SW 1271 (cell line): ENCODE measurements at regions not wholly inside any gene's neighbourhood (a gene's known extent, or its start where the extent isn't known, plus 50 kb on each side); places are given as distances from the start of the nearest gene placed in this dataset.

Experiments used
- DNase-seq, 2 experiments: peaks; one replicate each; lab custom pipeline; 2025; lab: John Stamatoyannopoulos, UW

GRCh38 chr17:69762766-69763165 lies 312.3 kb upstream of the KCNJ16 start:
- DNase-seq: no peak

DNA sequence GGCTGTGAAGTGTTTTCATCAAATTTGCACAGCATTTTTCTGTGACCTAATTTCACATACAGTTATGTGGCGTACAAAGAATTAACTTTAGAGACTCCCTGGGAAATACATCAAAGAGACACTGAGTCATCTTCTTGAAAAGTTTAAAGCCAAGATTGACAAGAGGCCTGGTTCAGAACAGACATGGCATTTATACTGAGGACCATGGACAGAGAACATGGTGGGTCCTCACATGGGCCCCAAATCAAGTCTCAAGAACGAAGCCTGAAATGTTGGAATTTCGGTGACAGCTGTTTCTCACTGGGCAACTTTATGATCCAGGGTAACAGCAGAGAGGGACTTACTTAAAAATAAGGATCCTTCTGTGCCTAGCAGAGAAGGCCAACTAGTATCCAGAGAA lies 311.5 kb upstream of the KCNJ16 start:
- no peak for DNase-seq

GRCh38 chr17:69764146-69764545 lies 310.9 kb upstream of the KCNJ16 start:
- DNase-seq: no peak

GRCh38 chr17:69769050-69769449 lies 306.0 kb upstream of the KCNJ16 start:
- DNase-seq: no peak

- no peak for DNase-seq
Observed at GRCh38 chr17:69773081-69773480, 301.9 kb upstream of the KCNJ16 start.

GRCh38 chr17:69779378-69780214 lies 295.4 kb upstream of the KCNJ16 start:
- DNase-seq: no peak

GRCh38 chr17:69783865-69784264 lies 291.2 kb upstream of the KCNJ16 start:
- DNase-seq: no peak

DNA sequence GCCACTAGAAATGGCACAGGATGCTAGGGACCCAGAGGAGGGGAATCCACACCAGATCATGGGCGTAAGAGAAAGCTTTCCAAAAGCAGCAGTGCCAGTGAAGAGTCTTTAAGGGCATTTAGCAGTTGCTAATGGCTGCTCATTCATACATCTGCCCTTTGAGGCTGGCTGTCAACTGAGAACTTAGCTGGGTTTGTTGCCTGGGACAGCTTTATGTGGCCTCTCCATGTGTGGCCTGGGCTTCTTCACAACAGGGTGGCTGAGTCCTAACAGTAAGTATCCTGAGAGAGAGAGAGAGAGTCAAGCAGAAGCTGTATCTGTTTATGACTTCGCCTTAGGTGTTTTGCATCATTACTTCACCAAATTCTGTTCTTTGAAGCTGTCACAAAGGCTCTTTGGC lies 286.1 kb upstream of the KCNJ16 start:
- DNase-seq: no peak

GRCh38 chr17:69796078-69796477 lies 278.9 kb upstream of the KCNJ16 start:
- no peak for DNase-seq

DNA sequence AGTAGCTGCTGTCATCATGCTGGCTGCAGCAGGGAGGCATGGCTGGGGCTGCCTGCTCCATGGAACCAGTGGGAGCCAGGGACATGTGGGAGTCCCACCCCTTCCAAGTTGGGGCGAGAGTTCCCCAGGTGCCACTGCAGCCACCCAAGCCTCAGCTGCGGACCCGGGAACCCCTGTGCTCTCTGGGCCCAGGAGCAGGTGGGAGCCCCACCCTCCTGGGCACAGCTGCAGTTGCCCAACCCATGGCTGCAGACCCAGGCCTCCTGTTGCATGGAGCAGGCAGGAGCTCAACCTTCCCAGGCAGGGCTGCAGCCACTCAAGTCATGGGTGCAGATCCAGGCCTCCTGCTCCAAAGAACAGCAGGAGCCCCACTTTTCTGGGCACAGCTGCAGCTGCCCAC lies 274.2 kb upstream of the KCNJ16 start:
- DNase-seq: no peak

GRCh38 chr17:69801368-69801767 lies 273.7 kb upstream of the KCNJ16 start:
- no peak for DNase-seq

- no peak for DNase-seq
Observed at GRCh38 chr17:69802045-69802740, 272.8 kb upstream of the KCNJ16 start.

GRCh38 chr17:69809331-69809730 lies 265.7 kb upstream of the KCNJ16 start:
- DNase-seq: no peak

DNA sequence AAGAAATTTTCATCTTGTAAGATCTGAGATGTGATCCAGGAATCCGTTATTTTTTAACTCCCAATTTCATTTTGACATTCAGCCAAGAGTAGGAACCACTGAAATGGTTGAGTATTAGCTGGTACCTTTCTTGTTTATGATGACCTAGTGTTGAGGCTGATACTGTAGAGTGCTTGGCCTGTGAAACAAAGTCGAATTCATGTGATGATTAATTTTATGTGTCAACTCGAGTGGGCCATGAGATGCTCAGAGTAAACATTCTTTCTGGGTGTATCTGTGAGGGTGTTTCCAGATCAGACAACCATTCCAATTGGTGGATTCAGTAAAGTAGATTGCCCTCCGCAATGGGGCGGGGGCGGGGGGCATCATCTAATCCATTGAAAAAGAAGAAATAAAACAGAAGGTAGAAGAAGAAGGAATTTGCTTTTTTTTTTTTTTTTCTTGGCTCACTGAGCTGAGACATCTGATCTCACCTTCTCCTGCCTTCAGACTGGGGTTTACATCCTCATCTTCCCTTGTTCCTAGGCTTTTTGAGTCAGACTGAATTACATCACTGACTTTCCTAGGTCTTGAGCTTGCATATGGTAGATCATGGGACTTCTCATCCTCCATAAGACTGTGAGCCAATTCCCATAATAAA lies 264.6 kb upstream of the KCNJ16 start:
- DNase-seq: no peak

DNA sequence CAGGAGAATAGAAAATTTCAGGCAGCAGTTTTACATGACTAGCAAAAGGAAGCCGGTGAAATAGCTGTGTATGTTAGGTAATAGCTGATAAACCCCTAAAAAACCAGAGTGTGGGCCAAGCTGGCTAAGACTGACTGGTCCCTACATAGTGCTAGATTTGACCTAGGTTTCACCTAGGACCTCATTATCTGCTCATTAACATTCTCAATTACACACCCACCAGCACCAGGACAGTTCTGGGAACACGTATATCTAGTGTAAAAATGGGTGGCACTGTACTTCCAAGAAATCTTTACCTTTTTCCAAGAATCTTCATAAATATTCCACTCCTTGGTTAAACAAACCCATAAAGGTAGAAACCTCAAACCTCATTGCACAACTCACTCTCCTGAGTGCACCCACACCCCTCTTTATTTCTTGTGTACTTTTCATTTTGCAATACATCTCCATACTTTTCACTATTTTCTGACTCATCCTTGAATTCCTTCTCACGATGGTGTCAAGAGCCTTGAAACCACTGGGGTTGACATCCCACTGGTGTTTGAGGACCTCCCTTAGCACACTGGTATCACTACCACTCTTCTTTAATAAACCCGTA lies 262.7 kb upstream of the KCNJ16 start:
- no peak for DNase-seq

- no peak for DNase-seq
Observed at GRCh38 chr17:69814031-69814430, 261.0 kb upstream of the KCNJ16 start.

- DNase-seq: no peak
Observed at GRCh38 chr17:69815406-69815805, 259.6 kb upstream of the KCNJ16 start.

DNA sequence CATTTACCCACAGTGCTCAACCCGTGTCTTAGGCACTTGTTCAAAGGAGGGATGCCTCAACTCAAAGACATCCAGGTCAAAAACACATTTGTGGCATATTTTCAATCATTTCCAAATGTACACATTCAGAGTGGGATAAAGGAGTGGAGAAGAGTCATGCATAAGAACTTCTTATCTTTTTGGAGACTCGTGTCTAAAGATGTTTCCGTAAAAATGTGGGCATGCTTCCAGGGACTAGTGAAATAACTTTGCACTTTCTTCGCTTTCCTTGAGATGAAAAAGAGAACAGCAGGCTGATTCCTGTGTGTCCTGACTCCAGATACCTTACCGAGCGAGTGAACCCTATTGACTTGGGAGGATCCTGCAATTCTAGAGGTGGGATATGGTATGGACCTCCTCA lies 256.6 kb upstream of the KCNJ16 start:
- no peak for DNase-seq

DNA sequence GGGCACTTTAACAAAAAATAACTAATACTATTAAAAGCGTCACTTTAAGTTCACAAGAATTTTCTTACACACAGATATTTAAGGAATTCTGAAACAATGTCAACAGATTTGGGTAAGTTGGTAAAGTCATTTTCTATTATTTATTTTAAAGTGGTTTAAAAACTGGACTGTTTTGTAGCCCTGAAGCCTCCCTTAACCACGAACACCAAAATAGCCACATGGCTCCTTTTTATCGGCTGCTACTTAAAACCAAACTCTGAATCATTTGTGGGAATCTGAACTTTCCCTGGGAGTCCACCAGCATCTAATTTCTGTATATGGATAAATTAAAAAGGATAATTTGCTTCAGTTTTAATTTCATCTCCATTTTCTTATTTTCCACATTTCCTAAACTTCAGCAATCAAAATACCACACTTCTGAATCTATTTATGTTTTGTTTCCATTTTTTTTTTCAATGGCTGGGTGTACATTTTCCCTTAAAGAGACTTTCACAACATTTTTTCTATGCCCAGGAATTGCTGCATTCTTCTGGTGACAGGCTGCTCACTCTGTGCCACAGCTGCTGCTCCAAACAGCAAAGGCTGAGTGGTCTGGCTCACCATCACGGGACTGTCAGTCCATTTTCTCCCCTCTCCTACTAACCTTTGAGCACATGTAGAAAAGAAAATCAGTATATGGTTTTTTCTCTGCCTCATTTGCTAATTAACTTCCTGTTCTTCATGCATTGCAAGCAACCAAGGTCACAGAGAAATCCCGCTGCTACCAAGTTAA lies 255.5 kb upstream of the KCNJ16 start:
- no peak for DNase-seq

DNA sequence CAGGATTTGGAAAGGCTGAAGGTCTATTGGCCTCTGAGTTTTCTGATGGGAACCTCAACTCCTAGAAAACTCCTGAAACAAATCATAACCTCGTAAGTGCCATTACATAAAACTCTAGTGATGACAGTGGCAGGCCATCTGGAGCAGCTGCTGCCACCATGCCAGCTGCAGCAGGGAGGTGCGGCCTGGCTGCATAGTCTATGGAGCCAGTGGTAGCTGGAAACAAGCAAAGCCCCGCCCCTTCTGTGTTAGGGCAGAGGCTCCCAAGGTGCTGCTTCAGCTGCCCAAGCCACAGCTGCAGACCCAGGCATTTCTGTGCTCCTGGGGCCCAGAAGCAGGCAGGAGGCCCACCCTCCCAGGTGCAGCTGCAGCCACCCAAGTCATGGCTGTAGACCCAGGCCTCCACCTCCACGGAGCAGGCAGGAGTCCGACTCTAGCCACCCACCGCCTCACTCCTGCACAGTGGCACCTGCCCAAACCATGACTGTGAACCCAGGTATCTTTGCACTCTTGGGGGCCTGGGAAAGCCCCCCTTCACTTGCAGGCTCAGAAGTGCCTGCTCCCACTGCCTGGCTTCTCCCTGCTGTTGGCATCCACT lies 254.1 kb upstream of the KCNJ16 start:
- DNase-seq: no peak

DNA sequence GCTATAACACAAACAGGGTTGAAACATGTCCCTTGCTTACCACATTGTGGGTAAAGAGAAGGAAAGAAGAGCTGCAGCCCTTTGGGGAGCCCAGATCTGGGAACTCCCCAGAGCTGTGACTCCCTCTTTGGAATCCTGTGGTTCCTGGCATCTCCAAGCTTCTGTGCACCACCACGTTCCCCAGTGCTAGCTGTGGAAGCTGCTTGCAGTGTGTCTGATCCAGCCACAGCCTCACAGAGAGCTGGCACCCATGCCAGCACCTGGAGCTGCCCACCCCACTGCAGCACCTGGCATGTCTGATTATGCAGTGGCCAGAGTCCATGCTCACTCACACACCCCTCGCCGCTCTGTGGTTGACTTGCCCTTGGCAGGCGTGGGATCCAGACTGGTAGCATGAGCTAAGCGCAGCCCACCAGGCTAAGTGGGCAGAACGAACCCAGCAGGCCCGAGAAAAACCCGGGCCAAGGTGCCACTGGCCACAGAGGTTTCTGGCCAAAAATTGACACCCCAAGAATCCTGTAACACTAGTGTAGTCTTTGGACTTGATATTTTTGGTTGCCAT lies 252.6 kb upstream of the KCNJ16 start:
- DNase-seq: no peak
